Body of pancreas (tissue), 4 donors: ENCODE measurements at regions not wholly inside any gene's neighbourhood (a gene's known extent, or its start where the extent isn't known, plus 50 kb on each side); places are given as distances from the start of the nearest gene placed in this dataset.

Source experiments
- CTCF ChIP-seq, 7 experiments: fragments of 450-650 bp in 4 of 7; fragments of 200-600 bp in 3 of 7; sonication (generic) in 3 of 7; IDR thresholded peaks; one replicate each; pipeline ENCODE4 v1.5.1; 2016 to 2019; ENCODE audit warnings: antibody characterized with exemption in 7 of 7
- POLR2A ChIP-seq, 3 donors: fragments of 450-650 bp; IDR thresholded peaks; one replicate each; pipeline ENCODE4 v1.6.1; 2016; ENCODE audit warnings: antibody characterized with exemption in 3 of 3, mild to moderate bottlenecking in 2 of 3

- TF ChIP-seq POLR2A (IDR thresholded peaks at IDR 0.05): no peak
- no peak for TF ChIP-seq CTCF (IDR thresholded peaks at IDR 0.05)
Measured at GRCh38 chr1:204792354-204792692, 78.3 kb upstream of the NFASC start.
